H9 (cell line): ENCODE measurements at regions not wholly inside any gene's neighbourhood (a gene's known extent, or its start where the extent isn't known, plus 50 kb on each side); places are given as distances from the start of the nearest gene placed in this dataset.

ENCODE experiments used
- DNase-seq: peaks from one replicate; pipeline ENCODE4 v3.0.0-alpha.2; 2017
- H2AFZ ChIP-seq: one replicate; pipeline ENCODE4 v1.6.1; 2013; ENCODE audit warnings: mild to moderate bottlenecking, low read length, control low read depth, moderate library complexity
- H2AK5ac ChIP-seq: 2 replicates; pipeline ENCODE4 v1.6.1; 2013; ENCODE audit warnings: low read length, control low read depth, mixed read lengths; ENCODE audit not compliant: insufficient read length
- H2BK120ac ChIP-seq: one replicate; pipeline ENCODE4 v1.6.1; 2013; ENCODE audit warnings: low read depth, mild to moderate bottlenecking, low read length, control low read depth, inconsistent platforms; ENCODE audit not compliant: poor library complexity, severe bottlenecking
- H2BK12ac ChIP-seq: 2 replicates; pipeline ENCODE4 v1.6.1; 2013; ENCODE audit warnings: low read length, control low read depth, mixed read lengths, low read depth; ENCODE audit not compliant: insufficient read length
- H2BK15ac ChIP-seq: 2 replicates; pipeline ENCODE4 v1.6.1; 2013; ENCODE audit warnings: low read depth, low read length, control low read depth
- H2BK20ac ChIP-seq: one replicate; pipeline ENCODE4 v1.6.1; 2013; ENCODE audit warnings: low read depth, mild to moderate bottlenecking, low read length, control low read depth, inconsistent platforms; ENCODE audit not compliant: poor library complexity, severe bottlenecking
- H2BK5ac ChIP-seq: 2 replicates; pipeline ENCODE4 v1.6.1; 2013; ENCODE audit warnings: low read length, control low read depth, mixed read lengths; ENCODE audit not compliant: insufficient read length
- H3K14ac ChIP-seq: 2 replicates; pipeline ENCODE4 v1.6.1; 2013; ENCODE audit warnings: low read length, control low read depth; ENCODE audit not compliant: insufficient read depth
- H3K18ac ChIP-seq: 2 replicates; pipeline ENCODE4 v1.6.1; 2013; ENCODE audit warnings: low read depth, mild to moderate bottlenecking, mixed read lengths, low read length, control low read depth; ENCODE audit not compliant: insufficient read length
- H3K23ac ChIP-seq: 2 replicates; pipeline ENCODE4 v1.6.1; 2013; ENCODE audit warnings: low read length, control low read depth, mixed read lengths, low read depth; ENCODE audit not compliant: insufficient read length
- H3K23me2 ChIP-seq: 2 replicates; pipeline ENCODE4 v1.6.1; 2013; ENCODE audit warnings: low read depth, mild to moderate bottlenecking, mixed read lengths, low read length, control low read depth; ENCODE audit not compliant: insufficient read length, poor library complexity, severe bottlenecking
- H3K27ac ChIP-seq: 2 replicates; pipeline ENCODE4 v1.5.1; 2013; ENCODE audit warnings: low read length, control low read depth, mixed read lengths, low read depth; ENCODE audit not compliant: insufficient read length
- H3K27me3 ChIP-seq: 2 replicates; pipeline ENCODE4 v1.6.1; 2013; ENCODE audit warnings: low read length, control low read depth, inconsistent platforms; ENCODE audit not compliant: insufficient read depth
- H3K4ac ChIP-seq: 2 replicates; pipeline ENCODE4 v1.6.1; 2013; ENCODE audit warnings: low read depth, mild to moderate bottlenecking, control low read depth, inconsistent platforms, low read length, moderate library complexity
- H3K4me1 ChIP-seq: 2 replicates; pipeline ENCODE4 v1.6.1; 2013; ENCODE audit warnings: low read length, control low read depth, inconsistent platforms; ENCODE audit not compliant: insufficient read depth
- H3K4me2 ChIP-seq: 2 replicates; pipeline ENCODE4 v1.6.1; 2013; ENCODE audit warnings: low read length, control low read depth, mixed read lengths; ENCODE audit not compliant: insufficient read length, insufficient read depth
- H3K56ac ChIP-seq: 2 replicates; pipeline ENCODE4 v1.6.1; 2013; ENCODE audit warnings: low read depth, mild to moderate bottlenecking, mixed read lengths, low read length, control low read depth; ENCODE audit not compliant: insufficient read length
- H3K79me1 ChIP-seq: 2 replicates; pipeline ENCODE4 v1.6.1; 2013; ENCODE audit warnings: low read depth, mild to moderate bottlenecking, moderate library complexity, low read length, control low read depth, inconsistent platforms; ENCODE audit not compliant: insufficient read depth, poor library complexity, severe bottlenecking
- H3K79me2 ChIP-seq: 2 replicates; pipeline ENCODE4 v1.6.1; 2013; ENCODE audit warnings: low read length, control low read depth, inconsistent platforms; ENCODE audit not compliant: insufficient read depth
- H3K9ac ChIP-seq: 2 replicates; pipeline ENCODE4 v1.6.1; 2013; ENCODE audit warnings: low read length, control low read depth, mixed read lengths; ENCODE audit not compliant: insufficient read length; ENCODE audit errors: extremely low read depth
- H3K9me3 ChIP-seq: one replicate; pipeline ENCODE4 v1.6.1; 2013; ENCODE audit warnings: low read depth, low read length, inconsistent platforms; ENCODE audit not compliant: control insufficient read depth
- H3T11ph ChIP-seq: one replicate; pipeline ENCODE4 v1.6.1; 2013; ENCODE audit warnings: mild to moderate bottlenecking, low read length, control low read depth, inconsistent platforms
- H4K20me1 ChIP-seq: one replicate; pipeline ENCODE4 v1.6.1; 2013; ENCODE audit not compliant: control insufficient read depth, insufficient read length, insufficient read depth
- H4K5ac ChIP-seq: 2 replicates; pipeline ENCODE4 v1.6.1; 2013; ENCODE audit warnings: low read depth, mild to moderate bottlenecking, mixed read lengths, low read length, control low read depth; ENCODE audit not compliant: insufficient read length
- H4K8ac ChIP-seq: replicated peaks from 2 replicates; pipeline ENCODE4 v1.6.1; 2013; ENCODE audit warnings: low read length, control low read depth, mixed read lengths, low read depth; ENCODE audit not compliant: insufficient read length
- H4K91ac ChIP-seq: 2 replicates; pipeline ENCODE4 v1.6.1; 2013; ENCODE audit warnings: low read depth, mild to moderate bottlenecking, moderate library complexity, mixed read lengths, low read length, control low read depth; ENCODE audit not compliant: insufficient read length
- H3K27ac Mint-ChIP-seq, 3 experiments: 2 replicates in 2 of 3; 3 replicates in 1 of 3; pipeline ENCODE4 v1.8.0; 2020 to 2021; ENCODE audit warnings: mixed read lengths in 3 of 3, mild to moderate bottlenecking in 1 of 3, moderate library complexity in 1 of 3
- H3K27me3 Mint-ChIP-seq: 2 replicates; pipeline ENCODE4 v1.8.0; 2021; ENCODE audit warnings: low read depth, mild to moderate bottlenecking, moderate library complexity, mixed read lengths
- H3K36me3 Mint-ChIP-seq, 3 experiments: 2 replicates in 2 of 3; 3 replicates in 1 of 3; pipeline ENCODE4 v1.8.0; 2020 to 2021; ENCODE audit warnings: low read depth in 3 of 3, mixed read lengths in 3 of 3; ENCODE audit not compliant: insufficient read depth in 1 of 3
- H3K4me1 Mint-ChIP-seq, 2 experiments: 2 replicates each; pipeline ENCODE4 v1.8.0; 2020; ENCODE audit warnings: mixed read lengths in 2 of 2
- H3K4me3 Mint-ChIP-seq, 2 experiments: 2 replicates in 1 of 2; 3 replicates in 1 of 2; pipeline ENCODE4 v1.8.0; 2020 to 2021; ENCODE audit warnings: mild to moderate bottlenecking in 2 of 2, mixed read lengths in 2 of 2, moderate library complexity in 1 of 2
- H3K9me3 Mint-ChIP-seq, 2 experiments: 2 replicates in 1 of 2; 3 replicates in 1 of 2; pipeline ENCODE4 v1.8.0; 2020; ENCODE audit warnings: mild to moderate bottlenecking in 2 of 2, mixed read lengths in 2 of 2, moderate library complexity in 1 of 2
- WGBS: extraction: QIAGEN DNeasy Blood & Tissue Kit; methylation state at CpG from one replicate; pipeline ENCODE4 v1.1.7; 2013; ENCODE audit warnings: missing lambda C conversion rate, low lambda C conversion rate, mixed read lengths; ENCODE audit not compliant: insufficient read length; ENCODE audit errors: extremely low coverage; 5-methylcytosine and 5-hydroxymethylcytosine counted together
- TF ChIP-seq, protein P1 (sequence below): fragments of 200-600 bp; sonication (generic); conservative IDR thresholded peaks from 3 replicates; pipeline ENCODE4 v1.8.0; 2021; ENCODE audit warnings: antibody characterized with exemption, mild to moderate bottlenecking

DNA sequence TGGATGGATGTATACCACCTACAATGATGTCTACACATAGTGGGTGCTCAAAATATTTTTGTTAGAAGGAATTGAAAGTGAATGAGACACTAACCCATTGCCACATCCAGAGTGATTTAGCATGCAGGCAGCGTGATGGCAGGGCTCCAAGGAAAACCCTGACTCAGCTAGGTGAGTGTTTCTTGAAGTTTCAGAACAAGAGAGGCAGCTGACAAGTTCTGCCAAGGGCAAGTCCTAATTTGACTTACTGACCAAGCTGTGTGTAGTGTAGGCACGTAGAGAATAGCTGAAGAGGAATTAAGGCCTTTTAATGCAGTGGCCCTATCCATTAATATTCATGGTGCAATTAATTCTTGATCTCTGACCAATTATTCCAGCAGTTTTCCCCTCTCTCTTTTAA, 107.8 kb upstream of the ATP10B start:
- Histone ChIP-seq H2BK12ac (no peak overlapping the region), H2BK20ac (no peak overlapping the region), H2BK5ac (no peak overlapping the region), H4K91ac (no peak overlapping the region), H4K5ac (no peak overlapping the region), H2BK15ac (no peak overlapping the region), H4K20me1 (no peaks in the 10 kb centered on the region), H3K56ac (no peak overlapping the region), H2AFZ (no peak overlapping the region), H2BK120ac (no peak overlapping the region), H3K14ac (no peak overlapping the region), H4K8ac (no peak overlapping the region), H3K9me3 (no peaks in the 10 kb centered on the region), H3K4me1 (no peaks in the 10 kb centered on the region), H3K4ac (no peak overlapping the region), H3K27me3 (no peaks in the 10 kb centered on the region), H3K18ac (no peak overlapping the region), H2AK5ac (no peak overlapping the region), H3K23me2 (no peaks in the 10 kb centered on the region), H3K4me2 (no peak overlapping the region), H3K9ac (no peak overlapping the region), H3K23ac (no peak overlapping the region), H3K79me2 (no peaks in the 10 kb centered on the region), H3K79me1 (no peaks in the 10 kb centered on the region), H3K27ac (no peak overlapping the region), H3T11ph (no peak overlapping the region)
- Mint-ChIP-seq H3K9me3 (no peaks in the 10 kb centered on the region), H3K4me1 (peaks cover 2% of the 10 kb centered on the region in 2 experiments; a peak in 2 of 4 replicates), H3K27ac (no peak overlapping the region; a peak in 1 of 7 replicates), H3K27me3 (no peaks in the 10 kb centered on the region), H3K36me3 (no peaks in the 10 kb centered on the region), H3K4me3 (no peak overlapping the region)
- TF ChIP-seq, protein P1, sequence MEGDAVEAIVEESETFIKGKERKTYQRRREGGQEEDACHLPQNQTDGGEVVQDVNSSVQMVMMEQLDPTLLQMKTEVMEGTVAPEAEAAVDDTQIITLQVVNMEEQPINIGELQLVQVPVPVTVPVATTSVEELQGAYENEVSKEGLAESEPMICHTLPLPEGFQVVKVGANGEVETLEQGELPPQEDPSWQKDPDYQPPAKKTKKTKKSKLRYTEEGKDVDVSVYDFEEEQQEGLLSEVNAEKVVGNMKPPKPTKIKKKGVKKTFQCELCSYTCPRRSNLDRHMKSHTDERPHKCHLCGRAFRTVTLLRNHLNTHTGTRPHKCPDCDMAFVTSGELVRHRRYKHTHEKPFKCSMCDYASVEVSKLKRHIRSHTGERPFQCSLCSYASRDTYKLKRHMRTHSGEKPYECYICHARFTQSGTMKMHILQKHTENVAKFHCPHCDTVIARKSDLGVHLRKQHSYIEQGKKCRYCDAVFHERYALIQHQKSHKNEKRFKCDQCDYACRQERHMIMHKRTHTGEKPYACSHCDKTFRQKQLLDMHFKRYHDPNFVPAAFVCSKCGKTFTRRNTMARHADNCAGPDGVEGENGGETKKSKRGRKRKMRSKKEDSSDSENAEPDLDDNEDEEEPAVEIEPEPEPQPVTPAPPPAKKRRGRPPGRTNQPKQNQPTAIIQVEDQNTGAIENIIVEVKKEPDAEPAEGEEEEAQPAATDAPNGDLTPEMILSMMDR, result no peak
- no CpG with 5 or more reads among the region's 2 CpGs for WGBS
- no peak for DNase-seq
